ENCODE measurements at regions not wholly inside any gene's neighbourhood (a gene's known extent, or its start where the extent isn't known, plus 50 kb on each side); places are given as distances from the start of the nearest gene placed in this dataset.

GRCh38 chr10:118501637-118502440, 93.6 kb downstream of the PRLHR start:
- TF ChIP-seq CTCF (IDR thresholded peaks at IDR 0.05; ENCODE audit: insufficient read depth, low read length, poor library complexity, severe bottlenecking) (no peak), EZH2phosphoT487 (conservative IDR thresholded peaks at IDR 0.05; ENCODE audit: low read length) (no peak)
